GM21515 (cell line): ENCODE measurements at regions not wholly inside any gene's neighbourhood (a gene's known extent, or its start where the extent isn't known, plus 50 kb on each side); places are given as distances from the start of the nearest gene placed in this dataset.

Experiments
- ATAC-seq: cut with Tn5 transposase; IDR thresholded peaks from one replicate; pipeline ENCODE4 v1.9.1; 2021; ENCODE audit not compliant: unreplicated experiment

DNA sequence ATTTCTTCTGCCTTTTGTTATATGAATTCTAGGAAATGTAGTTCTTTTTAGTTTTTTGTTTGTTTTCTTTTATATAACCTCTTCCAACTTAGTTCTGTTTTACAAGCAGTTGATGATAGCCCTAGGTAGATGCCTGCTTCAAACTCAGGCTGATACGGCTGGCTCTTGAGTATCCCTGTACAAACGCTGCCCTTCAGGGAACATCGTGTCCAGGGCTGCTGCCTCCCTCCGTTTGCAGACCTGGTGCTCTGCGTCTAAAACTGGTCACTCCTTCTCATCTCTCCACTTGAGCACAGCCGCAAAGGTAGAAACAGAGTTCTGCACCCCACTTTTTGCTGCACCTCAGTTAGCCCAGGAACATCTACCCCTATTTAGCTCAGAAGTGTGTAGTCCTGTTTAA, 310.1 kb downstream of the PRL start:
- no peak for ATAC-seq

DNA sequence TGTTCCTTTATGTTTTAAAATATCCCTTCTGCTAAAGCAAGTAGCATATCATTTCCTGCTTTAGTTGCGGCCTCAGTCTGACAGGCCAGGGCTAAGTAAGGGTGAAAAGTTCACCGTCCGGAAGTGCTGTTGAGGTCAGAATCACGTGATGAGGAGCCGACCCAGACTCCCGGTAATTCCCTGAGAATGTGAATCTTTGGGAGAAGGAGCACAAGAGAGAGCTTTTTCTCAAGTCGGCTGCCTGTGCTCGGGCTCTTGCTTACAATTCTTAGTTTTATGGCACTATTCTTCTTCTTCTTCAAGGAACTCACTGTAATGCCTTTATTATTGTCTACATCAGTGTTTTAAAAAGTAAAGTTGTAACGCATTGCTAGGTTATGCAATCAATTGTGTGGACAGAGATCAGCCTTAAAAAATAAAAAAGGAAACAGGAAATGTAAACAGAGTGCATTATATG, 309.3 kb downstream of the PRL start:
- ATAC-seq, result no peak

DNA sequence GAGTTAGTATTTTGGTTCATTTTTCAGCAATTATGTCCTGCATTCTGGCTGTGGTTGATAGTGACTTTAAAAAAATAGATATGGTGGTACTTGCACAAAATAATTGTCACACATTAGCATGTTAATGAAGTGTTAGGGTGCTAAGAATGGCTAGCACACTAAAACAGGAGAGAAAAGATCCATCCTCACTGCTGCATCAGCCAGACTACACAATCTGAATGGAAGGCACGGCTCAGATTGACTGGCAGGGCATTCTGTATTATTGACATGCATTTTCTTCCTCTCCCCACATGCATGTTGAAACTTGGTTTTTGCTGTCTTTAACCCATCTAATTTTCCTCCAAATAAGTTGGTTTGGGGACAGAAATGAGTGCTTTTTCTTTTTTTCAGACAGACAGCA, 306.3 kb downstream of the PRL start:
- no peak for ATAC-seq

DNA sequence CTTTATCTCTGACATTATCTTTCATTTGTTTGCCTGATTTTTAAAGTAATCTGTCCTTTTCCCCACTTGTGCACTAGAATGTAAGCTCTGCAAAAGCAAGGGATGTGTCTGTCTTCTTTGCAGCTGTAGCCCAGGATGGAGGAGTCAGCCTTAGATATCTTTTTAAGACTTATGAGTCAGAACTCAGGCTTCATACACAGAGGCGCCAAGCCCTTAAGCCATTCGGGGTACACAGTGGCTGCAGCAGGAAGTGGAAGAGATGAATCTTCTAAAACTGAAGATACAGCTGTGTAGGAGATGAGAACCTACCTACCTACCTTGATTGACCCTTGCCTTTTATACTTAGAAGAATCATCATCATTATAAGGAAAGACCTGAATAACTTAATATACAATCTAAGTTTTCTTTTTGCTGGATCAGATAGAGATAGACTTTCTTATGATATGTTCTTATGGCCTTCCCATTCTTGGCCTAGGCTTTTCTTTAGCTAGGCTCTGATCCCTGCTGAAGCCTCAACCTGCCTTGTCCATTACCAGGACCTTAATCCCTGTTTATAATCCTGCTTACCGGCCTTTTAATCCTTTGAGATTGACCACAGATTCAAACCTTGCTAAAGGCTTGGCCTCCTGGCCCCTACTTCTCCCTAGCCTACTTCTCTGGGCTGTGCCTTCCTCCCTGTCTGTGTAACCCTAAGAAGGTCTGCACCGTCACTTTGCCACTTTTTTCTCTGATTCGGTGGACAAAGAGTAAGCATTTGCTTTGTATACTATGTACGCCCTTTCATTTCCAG, 304.5 kb downstream of the PRL start:
- no peak for ATAC-seq

DNA sequence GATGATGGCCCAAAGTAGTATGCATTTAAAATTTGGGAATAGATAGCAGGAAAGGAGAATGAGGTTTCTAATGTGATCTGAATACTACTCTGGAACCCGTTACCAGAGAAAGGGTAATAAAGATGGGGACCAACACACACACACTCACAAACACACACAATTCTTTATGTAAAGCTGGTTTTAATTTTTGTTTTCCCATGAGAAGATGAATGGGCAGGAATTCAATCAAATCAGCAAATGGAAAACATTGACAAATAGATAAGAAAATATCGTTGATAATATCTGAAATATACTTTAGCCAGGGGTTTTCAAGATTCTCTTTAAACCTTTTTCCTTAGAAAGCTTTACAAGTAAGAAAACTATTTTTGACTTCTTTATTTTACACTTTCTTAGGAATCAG, 303.0 kb downstream of the PRL start:
- no peak for ATAC-seq

DNA sequence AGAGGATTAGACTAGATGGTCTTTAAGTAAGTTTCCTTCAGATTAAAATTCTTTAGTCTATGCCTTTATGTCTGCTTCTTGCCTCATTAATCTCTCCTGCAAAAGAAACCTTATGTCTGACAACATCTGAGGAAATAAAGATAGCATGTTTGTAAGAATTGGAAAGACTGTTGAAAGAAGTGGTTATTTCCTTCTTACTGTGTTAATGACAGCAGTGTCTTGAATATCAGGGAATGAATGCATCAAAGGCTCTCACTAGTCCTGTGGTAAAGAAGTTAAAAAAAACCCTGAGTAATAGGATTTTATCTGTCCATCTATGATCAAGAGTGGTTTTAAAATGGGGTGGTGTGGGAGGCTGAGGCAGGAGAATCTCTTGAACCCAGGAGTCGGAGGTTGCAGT, 302.0 kb downstream of the PRL start:
- no peak for ATAC-seq

DNA sequence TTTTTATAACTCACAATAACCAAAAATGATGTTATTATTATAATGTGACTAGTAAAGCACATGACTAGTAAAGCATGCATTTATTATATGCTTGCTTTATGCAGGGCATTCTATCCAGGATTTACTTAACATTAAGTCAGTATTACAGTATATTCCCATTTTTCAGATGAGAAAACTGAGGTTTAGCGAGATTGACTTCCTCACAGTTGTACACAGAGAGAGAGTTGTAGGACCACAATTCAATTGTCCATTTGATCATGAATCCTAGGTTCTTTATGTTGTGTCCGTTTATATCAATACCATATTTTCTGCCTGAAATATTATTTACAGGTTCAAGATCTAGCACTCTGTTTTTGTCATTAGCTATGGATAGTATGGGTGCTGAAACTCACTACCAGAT, 301.5 kb downstream of the PRL start:
- ATAC-seq, result no peak

DNA sequence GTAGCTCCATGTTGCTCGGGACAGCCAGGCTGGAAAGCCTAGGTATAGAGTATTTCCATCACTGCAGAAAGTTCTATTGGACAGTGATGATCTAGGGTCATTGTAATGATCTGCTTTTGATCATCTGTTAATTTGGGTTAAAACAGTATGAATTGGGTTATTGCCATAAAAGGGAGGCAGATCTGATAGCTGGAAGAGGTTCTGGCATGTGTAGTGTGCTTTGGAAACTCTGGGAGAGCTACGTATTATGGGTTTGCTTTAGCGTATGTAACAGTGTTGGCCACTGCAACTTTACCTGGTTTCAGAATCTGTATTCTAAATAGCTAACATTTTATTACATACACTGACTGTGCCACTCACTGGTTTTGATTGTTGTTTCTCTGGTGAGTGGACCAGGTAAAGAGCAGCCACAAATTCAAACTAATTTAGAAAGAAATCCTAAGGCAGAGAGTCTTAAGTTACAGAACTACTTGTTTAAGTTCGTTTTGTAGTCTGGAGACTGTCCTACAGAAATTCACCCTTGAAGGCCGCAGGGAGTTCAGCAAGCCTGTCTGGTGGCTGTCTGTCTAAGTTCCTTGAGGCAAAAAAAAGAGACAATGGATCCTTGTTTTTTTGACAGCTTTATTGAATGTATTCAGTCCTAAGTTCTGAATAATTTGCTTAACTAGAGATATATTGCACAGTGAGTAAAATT, 300.3 kb downstream of the PRL start:
- ATAC-seq, result no peak

DNA sequence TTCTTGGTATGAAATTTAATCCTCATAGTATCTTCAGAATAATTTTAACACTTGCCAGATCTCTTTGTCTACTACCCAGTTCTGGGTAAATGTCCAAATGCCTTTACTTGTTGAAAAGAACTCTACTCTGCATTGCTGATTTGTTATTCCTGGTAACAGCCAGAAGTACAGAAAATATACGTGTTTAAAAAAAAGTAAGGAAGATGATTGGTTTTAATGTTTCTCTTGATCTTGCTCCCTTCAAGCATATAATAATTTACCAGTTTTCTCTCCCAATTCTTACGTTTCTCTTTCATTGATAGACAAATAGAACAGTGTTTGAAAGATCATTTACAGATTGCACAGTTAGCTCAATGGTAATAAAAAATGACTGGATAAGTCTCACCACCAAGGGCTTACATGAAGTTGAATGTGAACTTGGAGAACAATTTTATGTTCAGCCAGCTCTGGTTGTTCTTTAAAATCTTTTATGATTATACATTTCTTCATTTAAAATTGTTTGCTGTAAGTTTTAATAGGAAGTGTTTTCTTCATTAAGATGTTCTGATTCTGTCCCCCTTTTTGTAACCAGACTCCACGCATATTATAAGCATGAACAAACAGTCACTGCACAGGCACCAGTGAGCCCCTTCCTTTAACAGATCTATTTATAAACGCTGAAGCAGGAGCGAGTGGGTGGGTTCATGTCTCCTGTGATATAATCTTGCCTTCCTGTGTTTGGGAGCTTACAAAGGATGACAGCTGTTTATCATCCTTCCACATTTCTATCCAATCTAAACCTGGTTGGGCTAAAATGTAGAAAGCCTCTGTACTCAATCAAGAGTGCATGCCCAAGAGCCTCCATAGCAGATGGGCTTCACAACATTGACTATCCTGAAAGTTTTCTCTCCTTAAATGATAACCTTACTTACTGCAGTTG, 299.5 kb downstream of the PRL start:
- no peak for ATAC-seq

DNA sequence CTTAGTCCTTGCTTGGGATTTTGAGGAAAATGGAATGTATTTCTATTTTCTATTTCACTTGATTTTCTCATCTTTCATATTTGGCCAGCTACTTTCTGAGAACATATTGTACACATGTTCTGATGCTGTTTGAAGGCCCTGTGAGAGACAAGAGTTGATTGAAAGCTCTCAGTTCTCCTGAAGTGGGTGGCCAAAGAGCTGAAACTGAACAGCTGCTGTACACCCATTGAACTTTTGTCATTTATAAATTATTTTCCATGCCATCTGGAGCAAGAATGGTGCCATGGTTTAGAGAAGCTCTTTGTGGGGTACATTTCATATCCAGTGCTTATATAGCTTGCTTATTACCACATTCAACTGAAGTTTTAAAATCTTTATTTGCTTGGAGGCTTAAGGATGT, 298.3 kb downstream of the PRL start:
- no peak for ATAC-seq

DNA sequence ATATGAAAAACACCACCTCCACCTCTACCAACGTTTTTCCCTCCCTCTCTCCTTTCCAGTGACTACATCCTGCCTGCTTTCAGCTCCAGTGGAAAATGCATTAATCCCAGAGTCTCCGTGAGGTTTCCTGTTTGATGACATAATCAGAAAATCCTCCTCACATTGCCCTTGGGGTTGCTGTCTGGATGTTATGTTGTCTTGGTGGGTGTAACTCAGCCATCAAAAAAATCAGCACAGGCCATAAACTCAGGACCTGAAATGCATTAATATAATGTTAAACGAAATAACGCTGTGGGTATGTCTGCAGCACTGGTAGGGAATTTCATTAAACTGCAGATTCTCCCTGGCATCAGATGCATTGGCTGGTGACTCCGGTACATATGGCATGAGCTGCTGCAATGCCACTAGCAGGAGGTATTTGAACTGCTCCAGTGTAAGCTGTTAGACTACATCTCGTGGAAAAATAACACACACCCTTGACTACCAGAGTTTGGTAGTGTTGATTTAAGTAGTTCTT, 297.8 kb downstream of the PRL start:
- no peak for ATAC-seq

DNA sequence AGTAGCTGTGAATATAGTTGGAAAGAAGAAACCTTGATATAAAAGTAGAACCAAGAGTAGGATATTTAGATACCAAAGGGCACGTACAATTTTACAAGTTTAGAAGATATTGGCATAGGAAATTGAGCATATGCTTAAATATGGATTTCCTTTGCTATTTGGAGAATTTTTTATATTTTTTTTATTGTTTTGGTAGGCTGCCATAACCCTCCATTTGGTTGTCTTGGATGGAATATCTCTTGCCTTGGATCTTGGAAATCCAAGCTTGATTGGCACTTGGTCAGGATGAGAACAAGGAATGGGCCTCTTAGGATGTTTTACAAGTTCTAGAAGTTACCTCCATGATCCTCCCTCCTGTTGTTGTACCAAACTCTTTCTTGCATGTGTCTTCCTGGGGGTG, 297.1 kb downstream of the PRL start:
- no peak for ATAC-seq

DNA sequence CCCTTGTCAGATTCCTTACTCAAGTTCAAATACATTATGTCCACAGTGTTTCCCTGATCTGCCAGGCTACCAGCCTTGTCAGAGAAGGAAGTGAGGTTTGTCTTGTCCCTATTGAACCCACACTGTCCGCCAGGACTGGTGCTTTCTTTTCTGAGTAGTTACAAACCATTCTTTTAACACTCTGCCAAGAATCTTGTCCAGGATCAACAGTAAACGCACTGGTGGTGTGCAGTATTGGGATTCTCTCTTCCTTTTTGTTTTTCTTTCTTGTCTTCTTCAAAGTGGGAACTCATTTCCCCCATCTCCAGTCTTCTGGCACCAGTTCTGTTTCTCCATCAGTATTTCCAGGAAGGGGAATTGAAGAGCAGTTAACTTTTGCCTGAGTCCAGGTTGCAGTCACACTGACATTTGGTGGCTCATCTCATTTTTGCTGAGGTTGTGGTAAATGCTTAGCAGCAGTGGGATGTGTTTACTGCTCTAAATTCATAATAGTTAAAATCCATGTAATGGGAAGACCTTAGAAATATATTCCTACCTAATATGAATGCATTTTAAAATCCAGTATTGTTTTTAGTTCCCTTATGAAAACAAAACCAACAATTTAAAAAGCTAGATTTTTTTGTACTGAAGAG, 295.3 kb downstream of the PRL start:
- ATAC-seq, result no peak

DNA sequence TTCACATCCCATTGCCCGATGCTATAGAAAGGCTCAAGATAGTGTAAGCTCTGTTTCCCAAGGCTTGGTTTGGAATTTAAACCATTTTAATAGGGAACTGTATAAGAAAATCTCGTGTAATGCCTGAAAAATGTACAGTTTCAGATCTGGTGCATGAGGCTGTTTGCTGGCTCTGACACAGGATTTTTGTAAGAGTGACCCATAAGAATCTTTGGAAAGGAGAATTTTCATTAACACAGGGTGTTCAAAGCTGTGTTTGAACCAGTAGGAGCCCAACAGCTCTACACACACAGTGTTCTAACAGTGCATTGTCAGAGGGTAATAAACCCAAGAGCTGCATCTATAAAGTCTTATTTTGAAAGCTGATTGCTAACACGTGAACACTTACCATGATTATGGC, 293.5 kb downstream of the PRL start:
- ATAC-seq, result no peak

DNA sequence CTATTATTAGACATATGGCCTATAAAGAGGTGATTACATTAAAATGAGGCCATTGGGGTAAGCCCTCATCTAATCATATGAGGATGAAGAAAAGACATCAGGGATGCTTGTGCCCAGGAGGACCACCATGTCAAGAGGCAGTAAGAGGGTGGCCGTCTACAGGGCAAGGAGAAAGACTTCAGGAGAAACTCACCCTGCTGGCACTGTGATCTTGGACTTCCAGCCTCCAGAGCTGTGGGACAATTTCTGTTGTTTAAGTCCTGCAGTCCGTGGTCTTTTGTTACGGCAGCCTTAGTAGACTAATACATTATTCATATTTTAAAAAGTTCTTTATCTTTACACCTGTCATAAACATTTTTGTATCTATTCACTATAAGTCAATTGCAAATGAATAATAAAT, 290.0 kb downstream of the PRL start:
- ATAC-seq, result no peak

DNA sequence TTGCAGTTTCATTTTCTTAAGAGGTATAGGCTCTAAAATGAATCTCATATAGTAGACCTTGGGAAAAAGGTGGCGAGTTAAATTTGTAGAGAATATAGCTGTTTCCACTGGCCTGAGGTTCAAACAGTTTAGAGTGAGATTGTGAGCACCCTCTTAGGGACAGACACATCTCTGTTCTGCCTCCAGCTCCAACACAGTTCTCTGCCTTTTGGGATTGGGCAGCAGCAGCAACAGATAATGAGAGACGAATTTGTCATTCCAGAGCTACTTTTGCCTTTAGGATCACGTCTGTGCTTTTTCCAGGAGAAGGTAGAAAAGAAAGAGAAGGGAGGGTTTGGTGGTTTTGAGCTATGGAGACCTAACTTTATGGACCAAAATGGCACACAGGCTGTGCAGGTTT, 289.4 kb downstream of the PRL start:
- ATAC-seq, result no peak

DNA sequence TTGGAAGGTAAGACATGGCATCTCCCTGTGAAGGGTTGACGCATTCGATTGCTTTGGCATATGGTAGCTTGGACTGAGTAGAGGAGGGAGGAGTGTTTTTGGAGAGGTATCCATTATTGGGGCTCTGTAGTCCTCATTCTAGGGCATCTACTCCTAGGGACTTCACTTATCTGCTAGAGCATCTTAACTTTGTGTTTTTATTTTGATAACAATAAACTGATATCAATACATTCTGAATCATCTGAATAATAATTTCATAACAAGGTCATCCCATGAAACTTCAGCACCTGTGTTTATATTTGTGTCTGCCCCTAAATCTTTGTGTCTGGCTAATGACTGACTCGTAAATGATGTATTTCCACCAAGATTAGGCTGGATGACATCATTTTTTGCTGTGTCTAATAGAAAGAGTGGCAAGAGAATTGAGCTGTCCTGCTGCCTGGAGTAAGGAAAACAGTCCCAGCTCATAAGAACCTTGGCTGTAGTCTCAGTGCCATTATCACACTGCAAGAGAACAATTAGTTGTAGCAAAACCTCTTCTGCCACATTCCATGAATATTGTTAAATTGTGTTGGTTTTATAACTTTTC, 288.5 kb downstream of the PRL start:
- no peak for ATAC-seq

DNA sequence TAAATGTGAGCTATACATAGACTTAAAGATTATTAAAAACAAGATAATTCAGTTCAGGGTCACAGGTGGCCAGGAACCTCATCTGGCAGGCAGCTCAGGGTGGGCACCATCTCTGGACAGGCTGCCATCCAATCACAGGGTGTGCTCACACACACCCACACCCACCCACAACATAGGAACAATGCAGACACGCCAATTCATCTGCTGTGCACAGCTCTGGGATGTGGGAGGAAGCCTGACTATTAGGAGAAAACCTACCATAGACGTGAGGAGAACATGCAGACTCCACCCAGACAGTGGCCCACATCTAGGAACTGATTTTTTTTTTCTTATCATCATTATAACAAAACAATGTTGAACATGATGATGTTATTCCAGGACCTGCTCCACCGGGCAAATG, 286.7 kb downstream of the PRL start:
- ATAC-seq, result no peak

DNA sequence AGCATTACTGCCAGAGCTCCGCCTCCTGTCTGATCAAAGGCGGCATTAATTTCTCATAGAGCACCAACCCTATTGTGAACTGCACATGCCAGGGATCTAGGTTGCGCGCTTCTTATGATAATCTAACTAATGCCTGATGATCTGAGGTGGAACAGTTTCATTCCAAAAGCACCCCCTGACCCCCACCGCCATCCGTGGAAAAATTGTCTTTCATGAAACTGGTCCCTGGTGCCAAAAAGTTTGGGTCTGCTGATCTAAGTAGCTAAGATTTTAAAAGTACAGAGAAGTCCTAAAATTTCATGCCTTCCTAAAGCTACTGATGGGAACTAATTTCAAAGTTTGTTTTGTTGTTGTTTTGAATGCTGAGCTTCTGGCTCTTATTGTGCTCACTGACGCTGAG, 281.6 kb downstream of the PRL start:
- ATAC-seq, result no peak

DNA sequence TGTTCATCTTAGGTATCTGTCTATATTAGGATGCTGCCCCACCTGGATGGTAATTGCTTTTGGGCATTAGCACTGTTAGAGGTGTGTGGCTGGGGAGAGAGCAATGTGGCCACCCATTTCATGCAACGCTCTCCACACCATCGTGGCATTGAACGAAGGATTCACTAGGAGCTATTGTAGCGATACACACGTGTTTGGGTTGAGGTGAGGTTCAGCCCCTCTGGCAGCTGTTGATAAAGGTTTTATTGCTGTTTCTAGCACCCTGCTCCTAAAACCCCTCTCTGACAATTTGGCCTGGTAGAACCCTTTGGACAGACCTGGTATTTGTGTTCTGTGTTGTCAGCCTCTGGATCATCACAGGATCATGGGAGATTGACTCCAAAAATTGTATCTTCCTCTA, 280.9 kb downstream of the PRL start:
- no peak for ATAC-seq

DNA sequence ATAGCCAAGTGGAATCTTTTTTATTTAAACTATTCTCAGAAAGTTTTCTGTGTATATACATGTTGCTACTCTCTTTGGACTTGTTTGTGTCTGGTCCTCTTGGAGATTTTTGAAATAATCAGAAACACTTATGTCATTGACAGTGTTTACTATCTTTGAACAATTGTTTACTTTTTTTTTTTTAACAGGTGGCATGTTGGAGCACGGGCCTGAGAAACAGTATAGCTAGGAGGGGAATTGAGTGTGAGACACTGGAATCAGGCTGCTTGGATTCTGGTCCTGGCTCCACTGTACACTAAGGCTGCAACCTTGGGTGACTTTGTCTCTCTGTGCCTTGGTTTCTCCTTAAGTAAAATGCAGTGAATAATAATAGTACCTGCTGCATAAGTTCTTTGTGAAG, 279.6 kb downstream of the PRL start:
- ATAC-seq, result no peak
